Endodermal cell (in vitro differentiated cells): ENCODE measurements at regions not wholly inside any gene's neighbourhood (a gene's known extent, or its start where the extent isn't known, plus 50 kb on each side); places are given as distances from the start of the nearest gene placed in this dataset.

Experiments
- DNase-seq: peaks from one replicate; pipeline ENCODE4 v3.0.0-alpha.2; 2017
- H3K27ac ChIP-seq: 2 replicates; pipeline ENCODE4 v1.5.1; 2013; ENCODE audit warnings: mild to moderate bottlenecking, low read depth, low read length, moderate library complexity
- H3K27me3 ChIP-seq: 2 replicates; pipeline ENCODE4 v1.6.1; 2013; ENCODE audit warnings: mild to moderate bottlenecking, low read length, moderate library complexity; ENCODE audit not compliant: insufficient read depth, control insufficient read depth, poor library complexity, severe bottlenecking
- H3K36me3 ChIP-seq: 2 replicates; pipeline ENCODE4 v1.7.0; 2013; ENCODE audit warnings: mild to moderate bottlenecking, low read length, moderate library complexity; ENCODE audit not compliant: control insufficient read depth, insufficient read depth
- H3K4me1 ChIP-seq: one replicate; pipeline ENCODE4 v1.7.0; 2013; ENCODE audit warnings: low read length; ENCODE audit not compliant: control insufficient read depth, insufficient read depth
- H3K4me3 ChIP-seq: 2 replicates; pipeline ENCODE4 v1.5.1; 2013; ENCODE audit warnings: mild to moderate bottlenecking, low read length, moderate library complexity
- H3K9ac ChIP-seq: 2 replicates; pipeline ENCODE4 v1.6.1; 2013; ENCODE audit warnings: mild to moderate bottlenecking, low read length, moderate library complexity; ENCODE audit not compliant: poor library complexity, severe bottlenecking; ENCODE audit errors: extremely low read depth
- H3K9me3 ChIP-seq: 2 replicates; pipeline ENCODE4 v1.6.1; 2013; ENCODE audit warnings: mild to moderate bottlenecking, low read length, moderate library complexity; ENCODE audit not compliant: control insufficient read depth
- H3K27ac Mint-ChIP-seq: 2 replicates; pipeline ENCODE4 v1.8.0; 2020; ENCODE audit warnings: mixed read lengths
- H3K27me3 Mint-ChIP-seq: 2 replicates; pipeline ENCODE4 v1.8.0; 2021; ENCODE audit warnings: mild to moderate bottlenecking, mixed read lengths; ENCODE audit not compliant: insufficient read depth
- H3K36me3 Mint-ChIP-seq: 2 replicates; pipeline ENCODE4 v1.8.0; 2020; ENCODE audit warnings: low read depth, mixed read lengths
- H3K4me1 Mint-ChIP-seq: 2 replicates; pipeline ENCODE4 v1.8.0; 2020; ENCODE audit warnings: mixed read lengths
- H3K4me3 Mint-ChIP-seq: 2 replicates; pipeline ENCODE4 v1.8.0; 2020; ENCODE audit warnings: mild to moderate bottlenecking, moderate library complexity, mixed read lengths
- H3K9me3 Mint-ChIP-seq: 2 replicates; pipeline ENCODE4 v1.8.0; 2020; ENCODE audit warnings: mild to moderate bottlenecking, mixed read lengths
- CTCF ChIP-seq: fragments of 200-600 bp; sonication (generic); conservative IDR thresholded peaks from 2 replicates; pipeline ENCODE4 v1.5.0; 2021; ENCODE audit warnings: antibody characterized with exemption, mild to moderate bottlenecking
- WGBS, 2 experiments: methylation state at CpG; one replicate each; pipeline versions ENCODE4 v1.1.5 to v1.1.7; 2013; ENCODE audit warnings: missing lambda C conversion rate in 2 of 2, mixed read lengths in 1 of 2; ENCODE audit not compliant: insufficient coverage in 1 of 2, insufficient read length in 1 of 2; 5-methylcytosine and 5-hydroxymethylcytosine counted together

GRCh38 chr6:33908025-33908424, 104.2 kb upstream of the MLN start:
- H3K9me3 ChIP-seq: no peaks in the 10 kb centered on the region
- no peaks in the 10 kb centered on the region for H3K27me3 ChIP-seq
- no peak overlapping the region for H3K27ac Mint-ChIP-seq
- no peaks in the 10 kb centered on the region for H3K36me3 ChIP-seq
- H3K4me3 ChIP-seq: no peak overlapping the region
- no peaks in the 10 kb centered on the region for H3K9me3 Mint-ChIP-seq
- H3K4me1 ChIP-seq: no peaks in the 10 kb centered on the region
- H3K9ac ChIP-seq: no peak overlapping the region
- H3K36me3 Mint-ChIP-seq: no peaks in the 10 kb centered on the region
- H3K27ac ChIP-seq: no peak overlapping the region
- TF ChIP-seq CTCF: no peak
- no peak for DNase-seq
- no peak overlapping the region for H3K4me3 Mint-ChIP-seq
- peaks cover 6% of the 10 kb centered on the region for H3K4me1 Mint-ChIP-seq
- H3K27me3 Mint-ChIP-seq: peaks cover 21% of the 10 kb centered on the region
- 80 to 85% methylated on average over 4 of the region's 4 CpGs for WGBS, 2 experiments

DNA sequence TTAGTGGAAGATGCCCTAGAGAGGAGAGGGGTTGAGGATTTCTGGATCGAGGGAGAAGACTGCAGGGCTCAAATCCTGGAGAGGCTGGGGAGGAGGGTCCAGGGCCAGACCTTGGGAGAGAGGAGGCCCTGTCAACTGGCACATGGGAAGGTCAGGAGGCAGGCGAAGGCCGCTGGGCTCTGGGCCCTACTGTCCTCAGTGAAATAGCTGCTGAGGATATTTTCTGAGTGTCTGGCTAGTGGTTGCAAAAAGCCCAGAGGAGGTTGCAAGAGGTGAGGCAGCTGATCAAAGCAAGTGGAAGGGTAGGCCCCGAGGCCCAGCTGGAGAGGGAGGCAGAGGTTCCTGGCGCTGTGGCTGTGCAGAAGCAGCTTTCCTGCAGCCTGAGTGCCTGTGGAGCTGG, 103.4 kb upstream of the MLN start:
- TF ChIP-seq CTCF: no peak
- Histone ChIP-seq H3K27me3 (no peaks in the 10 kb centered on the region), H3K27ac (no peak overlapping the region), H3K9me3 (no peaks in the 10 kb centered on the region), H3K9ac (no peak overlapping the region), H3K36me3 (no peaks in the 10 kb centered on the region), H3K4me1 (no peaks in the 10 kb centered on the region), H3K4me3 (no peak overlapping the region)
- Mint-ChIP-seq H3K4me3 (no peak overlapping the region), H3K9me3 (no peaks in the 10 kb centered on the region), H3K36me3 (no peaks in the 10 kb centered on the region), H3K4me1 (peaks cover 6% of the 10 kb centered on the region), H3K27ac (no peak overlapping the region), H3K27me3 (peaks cover 27% of the 10 kb centered on the region)
- no peak for DNase-seq
- 79 to 100% methylated on average over 2 to 5 of the region's 5 CpGs for WGBS, 2 experiments

GRCh38 chr6:33906439-33906838, 102.6 kb upstream of the MLN start:
- no peak overlapping the region for H3K9ac ChIP-seq
- 87 to 94% methylated on average over 8 to 9 of the region's 9 CpGs for WGBS, 2 experiments
- TF ChIP-seq CTCF: no peak
- Mint-ChIP-seq H3K4me1 (peaks cover 13% of the 10 kb centered on the region), H3K27me3 (peaks cover 26% of the 10 kb centered on the region), H3K36me3 (no peaks in the 10 kb centered on the region), H3K9me3 (no peaks in the 10 kb centered on the region), H3K4me3 (no peak overlapping the region), H3K27ac (no peak overlapping the region)
- H3K27ac ChIP-seq: no peak overlapping the region
- H3K9me3 ChIP-seq: no peaks in the 10 kb centered on the region
- no peak for DNase-seq
- no peak overlapping the region for H3K4me3 ChIP-seq
- H3K4me1 ChIP-seq: no peaks in the 10 kb centered on the region
- H3K27me3 ChIP-seq: no peaks in the 10 kb centered on the region
- H3K36me3 ChIP-seq: no peaks in the 10 kb centered on the region
